ENCODE measurements at regions not wholly inside any gene's neighbourhood (a gene's known extent, or its start where the extent isn't known, plus 50 kb on each side); places are given as distances from the start of the nearest gene placed in this dataset.

DNA sequence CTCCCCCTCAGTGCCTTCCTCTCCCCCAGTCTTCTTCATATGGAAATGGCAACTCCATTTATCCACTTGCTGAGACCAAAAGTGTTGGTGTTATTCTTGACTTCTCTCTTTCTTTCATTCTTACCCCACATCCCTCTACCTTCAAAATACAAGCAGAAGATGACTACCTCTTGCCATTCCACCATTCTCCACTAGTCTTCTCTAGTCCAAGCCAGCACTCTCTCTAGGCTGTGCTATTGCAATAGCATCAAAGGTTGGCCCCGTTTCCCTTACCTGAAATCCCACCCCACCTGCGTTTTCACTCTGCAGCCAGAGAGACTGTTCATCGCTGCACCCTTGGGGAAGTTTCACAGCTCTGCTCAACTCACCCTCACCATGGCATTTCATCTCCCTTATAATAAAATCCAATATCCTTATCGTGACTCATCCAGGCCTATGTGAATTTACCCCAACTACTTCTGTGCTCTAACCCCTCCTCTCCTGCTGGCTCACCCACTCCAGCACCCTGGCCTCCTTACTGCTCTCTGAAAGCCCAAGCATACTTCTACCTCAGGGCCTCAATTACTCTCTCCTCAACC is 109.1 kb downstream of the LSM5 start:
- TF ChIP-seq EGR1 (IDR thresholded peaks at IDR 0.05) (no peak), FOXM1 (IDR thresholded peaks at IDR 0.05; ENCODE audit: borderline replicate concordance, low read depth) (no peak), NFIC (IDR thresholded peaks at IDR 0.05) (no peak)
- TF ChIP-seq, protein P1, sequence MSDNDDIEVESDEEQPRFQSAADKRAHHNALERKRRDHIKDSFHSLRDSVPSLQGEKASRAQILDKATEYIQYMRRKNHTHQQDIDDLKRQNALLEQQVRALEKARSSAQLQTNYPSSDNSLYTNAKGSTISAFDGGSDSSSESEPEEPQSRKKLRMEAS (IDR thresholded peaks at IDR 0.05): no peak

Measured in Ishikawa (cell line).